HG03097 (cell line): ENCODE measurements at regions not wholly inside any gene's neighbourhood (a gene's known extent, or its start where the extent isn't known, plus 50 kb on each side); places are given as distances from the start of the nearest gene placed in this dataset.
"Not testable (repeated sequence)": the region's sequence is repeated elsewhere in the genome, so short reads cannot be mapped to it uniquely, and the experiment has no call there.

Experiments
- ATAC-seq: cut with Tn5 transposase; IDR thresholded peaks from one replicate; pipeline ENCODE4 v1.9.1; 2021; ENCODE audit not compliant: unreplicated experiment, low FRiP score

DNA sequence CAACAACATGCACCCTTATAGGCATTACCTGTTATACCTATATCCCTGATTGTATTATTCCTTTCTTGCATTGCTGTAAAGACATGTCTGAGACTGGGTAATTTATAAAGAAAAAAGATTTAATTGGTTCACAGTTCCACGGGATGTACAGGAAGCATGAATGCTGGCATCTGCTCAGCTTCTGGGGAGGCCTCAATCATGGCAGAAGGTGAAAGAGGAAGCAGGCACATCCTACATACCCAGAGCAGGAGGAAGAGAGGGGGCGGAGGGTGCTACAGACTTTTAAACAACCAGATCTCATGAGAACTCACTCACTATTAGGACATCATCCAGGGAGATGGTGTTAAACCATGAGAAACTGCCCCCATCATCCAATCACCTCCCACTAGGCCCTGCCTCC, 191.7 kb upstream of the SPHKAP start:
- no peak for ATAC-seq

DNA sequence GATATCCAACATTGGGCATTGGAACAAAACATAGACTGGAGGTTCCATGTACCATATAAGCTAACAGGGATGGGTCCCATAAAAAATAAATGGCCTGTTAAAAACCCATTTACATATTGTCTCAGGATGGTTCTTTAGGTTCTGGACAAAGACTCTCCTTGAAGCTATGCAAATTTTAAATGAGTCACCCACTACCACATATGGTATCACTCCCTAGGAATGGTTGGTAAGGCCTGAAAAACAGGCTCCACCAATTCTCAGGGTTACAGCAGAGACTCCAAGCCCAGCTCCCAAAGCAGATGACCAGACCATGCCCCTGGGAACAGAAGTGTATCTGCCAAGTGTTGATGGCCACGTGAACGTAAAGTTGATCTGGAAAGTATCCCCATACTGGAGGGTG, 190.7 kb upstream of the SPHKAP start:
- ATAC-seq, result no peak

DNA sequence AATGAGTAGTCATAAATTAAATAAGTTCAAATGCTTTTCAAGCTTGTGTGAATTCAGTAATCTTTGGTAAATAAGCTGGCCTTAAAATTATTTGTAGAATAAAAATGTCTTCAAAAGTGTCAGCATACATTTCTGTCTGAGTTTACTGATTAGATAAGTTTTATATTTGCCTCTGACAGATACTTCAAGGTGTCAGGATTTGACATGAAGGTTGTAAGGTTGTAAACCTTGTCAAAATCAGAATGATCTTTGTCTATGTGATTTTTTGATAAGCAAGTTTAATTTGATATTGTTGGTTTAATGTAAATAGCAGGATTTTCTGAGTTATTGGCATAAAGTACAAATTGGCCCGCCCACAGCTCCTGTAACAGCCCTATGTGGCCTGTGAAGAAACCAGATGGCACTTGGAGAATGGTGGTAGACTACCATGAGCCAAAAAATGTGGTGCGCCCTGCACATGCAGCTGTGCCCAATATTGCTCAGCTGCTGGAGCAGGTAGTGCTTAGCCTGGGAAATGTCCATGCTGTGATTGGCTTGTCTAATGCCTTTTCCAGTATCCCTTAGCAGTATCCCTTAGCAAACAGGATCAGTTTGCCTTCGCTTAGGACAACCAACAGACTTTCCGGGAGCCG, 188.0 kb upstream of the SPHKAP start:
- no peak for ATAC-seq

DNA sequence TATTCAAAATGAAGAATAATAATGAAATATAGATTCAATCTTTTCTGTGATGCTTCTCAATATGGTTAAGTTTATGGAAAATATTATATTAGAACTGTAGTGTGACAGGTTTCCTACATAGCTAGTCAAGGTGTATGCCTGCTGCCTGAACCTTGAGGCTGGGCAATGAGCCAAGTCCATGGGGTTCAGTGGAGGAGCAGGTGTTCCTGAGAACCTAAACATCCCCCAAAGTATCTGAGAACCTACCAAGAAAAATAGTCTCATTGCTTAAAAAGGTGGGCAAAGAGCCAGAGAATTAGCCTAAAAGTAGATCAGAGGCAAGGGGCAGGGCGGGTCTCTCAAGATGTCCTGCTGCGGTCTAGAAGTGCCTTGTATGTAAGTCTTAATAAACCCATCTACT, 185.9 kb upstream of the SPHKAP start:
- no peak for ATAC-seq

DNA sequence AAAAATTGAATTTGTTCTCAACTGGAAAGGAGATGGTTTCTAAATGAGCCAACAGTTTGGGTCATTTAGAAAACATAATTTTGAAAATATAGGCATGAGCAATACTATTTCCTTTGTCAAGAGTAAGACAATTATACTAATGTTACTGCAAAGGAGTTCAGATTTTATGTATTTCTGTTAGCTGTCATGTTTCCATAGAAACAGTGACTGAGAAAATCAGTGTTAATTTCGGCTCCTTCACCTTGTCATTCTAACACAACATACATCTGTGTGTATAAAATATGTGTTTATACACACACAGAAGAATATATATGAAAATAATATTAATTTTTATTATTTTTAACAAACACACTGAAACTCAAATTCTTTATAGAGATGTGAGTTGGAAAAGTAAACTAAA, 178.0 kb upstream of the SPHKAP start:
- ATAC-seq, result no peak

DNA sequence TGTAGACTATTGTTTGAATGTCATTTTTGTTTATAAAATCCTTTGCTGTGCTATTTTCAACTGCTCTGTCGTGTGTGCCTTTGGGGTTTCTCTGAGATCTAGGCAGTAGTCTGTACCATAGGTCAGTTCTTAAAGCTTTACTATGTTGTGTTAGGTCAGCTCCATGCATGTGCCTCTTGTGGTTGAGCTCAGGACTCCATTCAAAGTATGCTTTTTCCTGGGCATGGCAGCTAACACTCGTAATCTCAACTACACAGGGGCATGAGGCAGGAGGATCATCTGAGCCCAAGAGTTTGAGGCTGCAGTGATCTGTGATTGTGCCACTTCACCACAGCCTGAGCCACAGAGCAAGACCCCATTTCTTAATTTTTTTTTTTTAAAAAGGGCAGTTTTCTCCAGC, 174.4 kb upstream of the SPHKAP start:
- ATAC-seq, result no peak

DNA sequence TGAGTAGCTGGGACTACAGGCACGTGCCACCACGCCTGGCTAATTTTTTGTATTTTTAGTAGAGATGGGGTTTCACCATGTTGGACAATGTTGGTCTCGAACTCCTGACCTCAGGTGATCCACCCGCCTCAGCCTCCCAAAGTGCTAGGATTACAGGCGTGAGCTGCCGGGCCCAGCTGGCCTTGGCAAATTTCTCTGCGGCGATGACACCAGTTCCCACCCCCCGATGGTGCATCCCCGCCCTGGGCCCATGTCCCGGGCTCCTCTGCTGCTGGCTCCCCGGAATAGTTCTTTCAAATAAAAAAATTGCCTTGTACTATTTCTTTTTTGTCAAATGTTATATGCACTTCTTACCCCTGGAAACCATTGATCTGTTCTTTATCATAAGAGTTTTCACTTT, 171.5 kb upstream of the SPHKAP start:
- ATAC-seq, result not testable (repeated sequence)

DNA sequence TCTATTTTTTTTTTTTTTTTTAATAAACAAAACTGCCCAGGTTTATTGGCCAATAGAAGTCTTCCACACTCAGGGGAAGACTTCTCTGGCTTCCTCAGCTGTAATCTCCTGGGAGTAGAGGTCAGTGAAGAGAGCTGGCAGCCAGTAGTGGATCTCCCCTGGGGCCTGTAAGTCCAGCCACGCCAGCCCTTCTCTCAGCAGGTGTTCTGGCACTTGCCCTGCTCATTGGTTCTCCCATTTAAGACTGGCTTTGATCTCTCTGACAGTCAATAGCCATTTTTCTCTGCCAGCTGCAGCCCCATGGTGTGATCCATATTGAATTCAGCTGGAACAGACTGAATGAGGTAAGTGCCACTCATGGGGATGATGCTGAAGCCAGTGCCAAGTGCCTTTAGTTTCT, 170.6 kb upstream of the SPHKAP start:
- ATAC-seq, result no peak

DNA sequence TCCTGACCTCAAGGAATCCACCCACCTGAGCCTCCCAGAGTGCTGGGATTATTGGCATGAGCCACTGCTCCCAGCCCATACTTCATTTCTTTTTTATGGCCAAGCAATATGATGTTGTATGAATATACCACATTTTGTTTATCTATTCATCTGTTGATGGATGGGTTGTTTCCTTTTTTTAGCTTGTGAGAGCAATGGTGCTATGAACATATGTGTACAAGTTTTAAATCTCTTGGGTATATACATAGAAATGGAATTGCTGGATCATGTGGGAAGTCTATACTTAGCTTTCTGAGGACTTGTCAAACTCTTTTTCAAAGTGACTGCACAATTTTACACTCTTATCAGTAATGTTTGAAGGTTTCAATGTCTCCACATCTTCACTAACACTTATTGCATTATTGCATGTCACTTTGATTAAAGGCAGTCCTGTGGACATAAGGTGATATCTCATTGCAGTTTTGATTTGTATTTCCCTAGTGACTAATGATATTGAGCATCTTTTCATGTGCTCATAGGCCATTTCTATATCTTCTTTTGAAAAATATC, 167.1 kb upstream of the SPHKAP start:
- ATAC-seq, result no peak

DNA sequence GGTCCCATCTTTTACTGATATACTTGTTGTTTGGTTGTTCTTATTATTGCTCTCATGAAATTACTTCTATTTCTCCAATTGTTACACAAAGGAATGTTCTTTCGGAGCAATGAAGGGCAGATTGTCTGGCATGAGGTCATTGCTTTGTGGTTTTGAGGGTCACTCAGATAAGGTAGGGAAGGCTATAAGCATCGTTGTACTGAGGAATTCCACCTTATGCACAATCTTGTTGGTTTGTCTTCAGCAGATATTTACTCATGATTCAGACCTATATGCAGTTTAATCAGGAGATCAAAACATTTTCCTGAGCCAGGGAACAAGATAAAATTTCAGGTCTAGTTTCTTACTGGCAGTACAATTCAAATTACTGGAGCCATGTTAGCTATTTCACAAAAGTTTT, 163.0 kb upstream of the SPHKAP start:
- no peak for ATAC-seq

DNA sequence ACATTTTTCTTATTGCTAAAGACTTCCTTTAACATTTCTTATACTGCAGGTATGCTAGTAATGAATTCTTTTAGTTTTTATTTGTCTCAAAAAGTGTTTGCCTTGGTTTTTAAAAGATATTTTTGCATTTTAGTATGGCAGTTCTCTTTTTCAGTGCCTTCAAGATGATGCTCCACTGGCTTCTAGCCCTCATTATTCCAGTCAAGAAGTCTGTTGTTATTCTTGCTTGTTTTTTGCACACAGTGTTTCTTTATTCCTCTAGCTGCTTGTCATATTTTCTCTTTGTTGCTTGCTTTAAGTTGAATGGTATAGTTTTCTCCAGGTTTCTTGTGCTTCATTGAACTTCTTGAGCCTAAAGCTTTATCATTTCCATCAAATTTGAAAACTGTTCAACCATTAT, 158.0 kb upstream of the SPHKAP start:
- ATAC-seq, result no peak

DNA sequence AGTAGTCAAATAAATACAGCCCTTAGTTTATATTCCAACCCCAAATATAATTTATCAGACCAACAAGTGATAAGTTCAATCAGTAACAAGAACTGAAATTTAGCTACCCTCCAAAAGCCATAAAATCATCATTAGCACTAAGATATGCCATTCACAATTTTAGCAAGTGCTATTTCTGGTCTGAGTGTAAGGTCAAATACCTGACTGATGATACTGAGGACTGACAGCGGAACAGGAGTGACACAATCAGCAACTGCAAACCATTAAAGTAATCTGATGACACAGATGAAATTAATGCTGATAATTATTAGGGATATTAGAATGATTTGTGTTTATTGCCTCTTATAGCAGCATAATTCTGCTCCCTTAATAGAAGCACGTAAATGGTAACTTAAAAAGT, 152.7 kb upstream of the SPHKAP start:
- no peak for ATAC-seq

DNA sequence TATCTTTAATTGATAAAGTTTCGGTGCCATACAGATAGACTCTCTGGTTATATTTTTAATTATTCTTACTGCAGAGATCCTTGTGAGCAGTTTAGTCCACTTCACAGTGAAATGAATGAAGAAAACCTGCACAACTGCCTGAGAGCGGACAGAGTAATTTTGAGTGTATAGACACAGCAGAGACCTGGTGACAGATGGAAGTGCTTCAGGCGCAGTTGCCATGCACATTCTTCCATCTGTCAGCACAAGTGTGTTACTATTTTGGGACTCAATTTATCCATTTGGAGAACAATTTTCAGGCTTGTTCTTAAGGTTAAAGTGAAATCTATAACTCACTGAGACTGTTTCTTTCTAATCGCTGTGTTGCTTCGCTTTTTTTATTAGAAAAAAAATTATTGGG, 147.8 kb upstream of the SPHKAP start:
- ATAC-seq, result no peak

DNA sequence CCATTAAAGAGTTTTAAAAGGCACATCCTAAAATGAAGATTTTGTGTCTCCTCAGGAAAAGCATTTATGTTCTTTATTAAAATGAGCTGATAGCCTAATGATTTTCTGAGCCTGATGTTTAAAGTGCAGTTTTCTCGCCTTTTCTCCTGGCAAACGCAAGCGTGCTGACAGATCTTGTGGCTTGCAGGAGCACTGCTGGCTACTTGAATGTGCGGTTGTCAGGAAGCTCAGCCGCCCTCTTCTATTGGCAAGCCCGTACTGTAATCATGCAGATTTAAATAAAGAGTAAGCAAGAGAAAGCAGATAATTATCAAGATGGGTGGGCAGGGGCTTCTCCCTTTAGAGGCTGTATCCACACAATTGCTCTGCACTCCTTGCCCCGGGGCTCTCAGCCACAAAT, 139.5 kb upstream of the SPHKAP start:
- ATAC-seq, result no peak

DNA sequence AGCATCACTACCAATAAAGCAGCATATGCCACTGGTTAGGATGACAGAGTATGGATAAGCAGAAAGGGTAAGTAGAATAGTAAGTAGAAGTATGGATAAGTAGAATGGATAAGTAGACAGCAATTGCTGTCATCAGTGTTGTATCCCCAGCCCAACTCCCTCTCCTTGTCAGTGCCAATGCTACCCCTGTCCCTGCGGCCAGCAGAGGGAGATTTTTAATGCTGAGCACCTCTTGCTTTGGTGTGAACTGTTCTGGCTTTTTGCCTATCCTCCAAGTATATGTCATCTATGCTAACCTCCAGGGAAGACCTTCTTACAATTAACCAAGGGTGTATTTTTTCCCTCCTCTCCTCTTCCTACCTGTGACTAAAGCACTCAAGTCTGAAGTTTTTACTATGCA, 136.7 kb upstream of the SPHKAP start:
- ATAC-seq, result no peak

DNA sequence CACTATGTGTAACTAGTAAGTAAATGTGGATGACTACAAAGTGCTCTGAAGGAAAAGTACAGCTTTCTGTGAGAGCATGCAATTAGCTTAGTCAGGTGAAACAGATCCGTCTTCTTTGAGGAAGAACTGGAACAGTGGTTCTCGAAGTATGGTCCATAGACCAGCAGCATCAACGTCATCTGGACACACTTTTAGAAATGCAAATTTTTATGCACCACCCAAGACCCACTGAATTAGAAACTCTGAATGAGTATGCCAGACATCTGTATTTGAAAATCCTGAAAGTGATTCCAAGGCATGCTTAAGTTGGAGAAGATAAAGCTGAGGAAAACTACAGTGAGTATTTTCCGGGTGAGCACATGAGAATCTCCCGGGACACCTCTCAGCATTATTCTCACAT, 130.7 kb upstream of the SPHKAP start:
- ATAC-seq, result no peak

DNA sequence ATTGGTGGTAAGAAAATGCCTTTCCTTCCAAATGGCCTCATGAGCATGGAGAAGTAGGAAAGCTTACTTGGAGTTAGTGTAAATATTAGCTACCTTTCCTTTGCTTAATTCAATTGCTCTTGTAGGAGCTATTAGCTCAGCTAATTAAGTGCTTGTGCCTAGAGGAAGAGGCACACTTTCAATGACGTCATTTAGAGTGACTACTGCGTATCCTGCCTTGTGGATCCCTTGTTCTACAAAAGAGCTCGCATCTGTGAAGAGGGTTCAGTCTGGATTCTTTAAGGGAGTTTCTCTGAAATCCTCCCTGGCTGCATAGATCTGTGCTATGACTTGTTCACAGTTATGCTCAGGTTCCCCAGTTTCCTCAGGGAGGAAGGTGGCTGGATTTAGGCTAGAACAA, 122.5 kb upstream of the SPHKAP start:
- no peak for ATAC-seq

DNA sequence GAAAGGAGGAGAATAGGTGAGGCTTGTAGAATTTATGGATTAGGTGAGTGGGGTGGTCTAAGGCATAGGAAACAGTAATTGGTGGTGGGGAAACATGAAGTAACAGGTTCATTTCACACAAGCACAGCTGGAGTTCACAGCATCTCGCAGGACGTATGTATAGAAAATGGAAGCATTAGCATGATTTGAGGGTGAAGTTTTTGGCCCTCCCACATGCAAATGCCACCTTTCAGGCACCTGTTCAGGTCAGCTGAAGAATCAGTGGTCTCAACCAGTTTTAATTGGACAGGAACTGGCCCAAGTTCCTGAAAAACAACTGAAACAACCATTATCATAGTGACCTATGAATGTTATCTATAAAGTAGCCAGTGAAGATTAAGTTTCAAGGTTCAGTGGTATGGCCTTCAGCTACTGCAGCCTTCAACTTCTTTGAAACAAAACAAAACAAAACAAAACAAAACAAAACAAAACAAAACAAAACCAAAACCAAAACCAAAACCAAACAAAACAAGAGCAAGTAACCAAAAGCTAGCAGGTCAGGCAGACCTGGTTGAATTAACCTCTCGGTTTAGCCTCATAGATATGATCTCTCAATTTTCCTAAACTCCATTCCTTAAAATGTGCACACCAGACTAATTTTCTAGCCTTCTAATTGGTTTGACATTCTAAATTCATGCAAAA, 102.1 kb upstream of the SPHKAP start:
- ATAC-seq, result no peak

DNA sequence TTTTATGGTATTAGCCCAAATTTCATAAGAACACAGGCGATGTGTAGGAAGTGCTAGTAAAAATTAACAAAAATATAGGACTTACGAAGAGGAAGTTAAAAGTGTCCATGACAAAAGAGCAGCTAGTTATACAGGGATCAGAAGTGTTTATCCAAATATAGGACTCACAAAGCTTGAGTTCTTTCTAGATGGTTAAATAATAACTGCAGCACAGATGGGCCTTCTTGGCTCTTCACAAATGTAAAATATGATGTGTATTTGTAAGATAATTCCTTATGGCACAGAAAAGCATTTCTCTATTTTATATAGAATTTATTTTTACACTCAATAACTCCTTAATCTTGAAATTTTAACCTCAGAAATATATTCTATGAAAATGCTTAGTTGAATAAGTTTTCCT, 100.9 kb upstream of the SPHKAP start:
- ATAC-seq, result no peak

DNA sequence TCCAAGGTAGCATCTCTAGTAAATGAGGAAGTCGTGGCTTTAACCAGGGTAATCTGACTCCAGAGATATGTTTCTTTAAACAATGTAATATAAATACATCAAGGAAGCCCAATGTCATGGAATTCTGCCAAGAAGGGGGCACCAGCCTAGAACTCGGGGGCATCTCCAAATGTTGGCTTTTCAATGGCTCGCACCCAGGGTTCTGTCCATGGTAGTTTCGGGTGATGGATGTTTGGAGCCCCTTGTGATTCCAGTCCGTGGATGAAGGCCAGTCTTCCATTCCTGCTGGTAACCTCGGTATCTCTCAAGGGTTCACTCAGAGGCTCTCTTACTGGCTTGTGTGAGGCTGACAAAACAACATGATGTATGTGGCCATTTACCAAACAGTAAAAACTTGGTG, 91.7 kb upstream of the SPHKAP start:
- ATAC-seq, result no peak

DNA sequence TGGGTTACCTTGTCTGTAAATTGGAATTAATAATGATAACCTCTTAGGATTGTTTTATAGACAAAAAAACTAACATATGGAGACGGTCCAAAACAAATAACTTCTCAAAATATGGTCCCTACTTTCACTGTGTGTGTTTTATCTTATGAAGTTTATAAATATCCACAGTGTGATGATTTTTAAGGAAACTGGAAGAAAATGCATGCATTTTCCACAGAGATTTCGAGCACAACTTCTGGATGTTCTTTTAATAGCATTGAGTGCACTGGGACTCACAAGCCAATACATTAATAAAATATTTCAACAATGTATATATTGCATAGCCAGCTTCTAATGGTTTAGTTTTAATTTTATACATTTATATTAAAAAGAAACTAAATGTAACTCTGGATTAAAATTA, 87.9 kb upstream of the SPHKAP start:
- ATAC-seq, result no peak

DNA sequence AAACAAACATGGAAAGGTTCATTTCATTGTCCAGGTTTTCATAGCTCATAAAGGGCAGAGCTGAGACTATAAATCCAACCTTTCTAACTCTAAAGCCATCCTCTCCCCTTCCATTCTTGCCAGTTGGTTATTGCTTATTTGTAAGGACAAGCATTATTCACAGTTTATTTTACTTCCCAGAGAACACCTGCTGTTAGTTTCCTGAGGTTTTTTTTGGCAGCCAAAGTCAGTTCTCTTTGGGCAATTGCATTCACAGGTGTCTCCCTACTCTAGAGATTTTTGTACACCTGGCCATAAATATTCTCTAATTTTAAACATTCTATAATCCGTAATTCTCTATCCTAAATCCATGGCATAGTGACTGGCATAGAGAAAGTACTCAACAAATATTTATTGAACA, 87.3 kb upstream of the SPHKAP start:
- no peak for ATAC-seq

DNA sequence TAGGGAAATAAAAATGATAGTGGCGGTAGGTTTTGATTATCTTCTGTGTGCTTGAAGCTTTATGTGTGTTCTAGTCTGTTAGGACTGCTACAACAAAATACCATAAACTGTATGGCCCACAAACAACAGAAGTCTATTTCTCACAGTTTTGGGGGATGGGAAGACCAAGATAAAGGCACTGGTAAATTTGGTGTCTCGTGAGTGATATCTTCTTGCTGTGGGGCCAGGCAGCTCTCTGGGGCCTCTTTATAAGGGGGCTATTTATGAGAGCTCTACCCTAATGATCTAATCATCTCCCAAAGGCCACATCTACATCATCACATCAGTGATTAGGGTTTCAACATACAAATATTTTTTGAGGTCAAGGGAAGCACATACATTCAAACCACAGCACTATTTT, 86.8 kb upstream of the SPHKAP start:
- ATAC-seq, result no peak
